SKM-1 (cell line): ENCODE measurements at regions not wholly inside any gene's neighbourhood (a gene's known extent, or its start where the extent isn't known, plus 50 kb on each side); places are given as distances from the start of the nearest gene placed in this dataset.

Experiments used
- DNase-seq: peaks from one replicate; lab custom pipeline; 2025; ENCODE audit not compliant: unreplicated experiment; lab: John Stamatoyannopoulos, UW

GRCh38 chr10:128221117-128221516 lies 94.9 kb upstream of the MKI67 start:
- DNase-seq: no peak

GRCh38 chr10:128221807-128222206 lies 95.6 kb upstream of the MKI67 start:
- DNase-seq: no peak

GRCh38 chr10:128222332-128222849 lies 96.2 kb upstream of the MKI67 start:
- DNase-seq: no peak

DNA sequence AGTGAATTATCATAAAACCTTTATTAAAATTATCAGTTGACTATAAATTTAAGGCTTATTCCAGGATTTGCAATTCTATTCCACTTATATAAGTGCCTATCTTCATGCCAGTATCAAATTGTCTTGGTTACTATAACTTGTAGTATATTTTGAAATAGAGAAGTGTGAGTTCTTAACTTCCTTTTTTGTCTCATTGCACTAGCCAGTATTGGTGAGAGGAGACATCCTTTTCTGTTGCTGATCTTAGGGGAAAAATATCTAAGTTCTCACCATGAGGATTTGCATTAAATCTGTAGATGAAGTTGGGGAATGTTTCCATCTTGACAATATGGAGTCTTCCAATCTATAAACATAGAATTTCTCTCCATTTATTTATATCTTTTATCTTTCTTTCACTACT lies 104.2 kb upstream of the MKI67 start:
- DNase-seq: no peak

- DNase-seq: no peak
Measured at GRCh38 chr10:128233422-128233821, 107.2 kb upstream of the MKI67 start.

GRCh38 chr10:128237710-128238109 lies 111.5 kb upstream of the MKI67 start:
- DNase-seq: no peak

- no peak for DNase-seq
Measured at GRCh38 chr10:128241023-128241422, 114.8 kb upstream of the MKI67 start.

- no peak for DNase-seq
Measured at GRCh38 chr10:128242641-128243040, 116.4 kb upstream of the MKI67 start.

- no peak for DNase-seq
Measured at GRCh38 chr10:128245026-128245425, 118.8 kb upstream of the MKI67 start.

DNA sequence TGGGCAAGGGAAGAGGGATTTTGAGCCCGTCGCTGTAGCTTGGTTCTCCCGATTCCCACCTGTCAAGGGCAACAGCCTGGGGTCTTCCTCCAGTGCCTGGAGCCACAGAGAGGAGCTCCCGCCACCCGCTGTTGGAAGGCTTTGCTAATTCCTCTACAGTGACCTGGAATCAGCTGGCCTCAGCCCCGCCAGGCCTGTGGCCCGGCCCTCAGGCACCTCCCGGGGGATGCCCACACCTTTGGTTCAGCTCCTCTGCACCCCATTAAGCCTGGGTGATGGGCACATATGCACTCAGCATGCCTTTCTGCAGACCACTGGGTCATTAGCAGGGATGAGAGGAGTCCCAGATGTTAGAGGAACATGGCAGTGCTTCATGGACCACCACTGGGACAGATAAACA lies 121.4 kb upstream of the MKI67 start:
- no peak for DNase-seq

GRCh38 chr10:128254476-128254875 lies 128.3 kb upstream of the MKI67 start:
- no peak for DNase-seq

GRCh38 chr10:128257428-128257827 lies 131.2 kb upstream of the MKI67 start:
- no peak for DNase-seq

DNA sequence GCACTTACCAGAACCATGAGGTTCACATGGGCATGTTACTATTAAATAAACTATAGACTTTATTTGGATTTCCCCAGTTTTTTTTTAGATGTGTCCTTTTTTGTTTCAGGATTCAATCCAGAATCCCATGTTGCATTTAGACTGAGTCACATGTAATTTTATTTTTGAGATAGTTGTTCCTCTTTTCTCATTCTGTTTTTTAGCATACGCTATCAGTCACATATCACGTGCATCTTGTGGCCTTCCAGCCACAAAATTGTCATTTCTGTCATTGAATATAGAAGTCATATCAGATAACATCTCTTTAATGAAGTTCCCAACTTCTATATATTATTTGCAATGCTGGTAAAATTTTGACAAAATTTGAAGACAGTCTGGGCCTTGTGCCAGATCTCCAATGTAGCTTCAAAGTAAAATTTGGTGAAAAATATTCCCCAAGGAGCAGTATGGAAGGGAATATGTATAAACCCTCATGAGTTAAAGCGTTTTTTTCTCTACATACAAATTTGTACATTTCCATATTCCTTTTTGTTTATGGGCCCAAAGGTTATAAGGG lies 132.3 kb upstream of the MKI67 start:
- DNase-seq: no peak

DNA sequence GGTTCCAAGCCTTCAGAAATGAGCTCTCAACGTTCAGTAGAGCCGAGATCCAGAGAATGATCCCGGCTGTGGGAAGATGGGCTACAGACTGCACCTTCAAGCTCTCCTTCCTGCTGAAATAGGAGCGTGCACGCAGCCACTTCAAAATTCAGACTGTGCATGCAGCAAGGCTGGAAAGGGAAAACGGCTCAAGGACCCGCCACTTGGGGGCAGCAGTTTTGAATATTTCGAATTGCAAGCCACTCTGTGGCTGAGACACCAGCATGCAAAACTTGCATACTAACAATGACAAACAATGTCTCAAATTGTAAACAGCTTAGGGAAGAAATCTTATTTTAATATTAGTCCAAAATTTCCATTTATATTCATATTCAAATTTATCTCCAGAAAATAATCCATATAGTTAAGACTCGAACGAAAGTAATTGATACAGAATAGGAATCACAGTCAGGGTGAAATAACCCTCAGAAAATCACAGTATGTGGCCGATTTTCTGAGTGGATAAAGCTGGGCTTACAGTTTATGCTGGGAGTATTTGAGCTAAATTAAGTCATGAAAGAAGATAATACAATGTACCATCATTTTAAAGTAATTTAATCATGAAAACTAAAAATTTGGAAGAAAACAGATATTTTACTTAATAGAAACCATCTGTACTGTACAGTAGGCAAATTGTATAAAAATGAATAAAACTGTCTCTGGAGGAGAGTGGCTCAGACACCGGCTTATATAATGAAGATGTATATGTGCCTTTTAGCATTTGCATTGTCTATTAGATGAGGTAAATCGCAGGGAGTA lies 137.9 kb upstream of the MKI67 start:
- no peak for DNase-seq

- no peak for DNase-seq
Measured at GRCh38 chr10:128265596-128265995, 139.4 kb upstream of the MKI67 start.

GRCh38 chr10:128267581-128267980 lies 141.4 kb upstream of the MKI67 start:
- DNase-seq: no peak

DNA sequence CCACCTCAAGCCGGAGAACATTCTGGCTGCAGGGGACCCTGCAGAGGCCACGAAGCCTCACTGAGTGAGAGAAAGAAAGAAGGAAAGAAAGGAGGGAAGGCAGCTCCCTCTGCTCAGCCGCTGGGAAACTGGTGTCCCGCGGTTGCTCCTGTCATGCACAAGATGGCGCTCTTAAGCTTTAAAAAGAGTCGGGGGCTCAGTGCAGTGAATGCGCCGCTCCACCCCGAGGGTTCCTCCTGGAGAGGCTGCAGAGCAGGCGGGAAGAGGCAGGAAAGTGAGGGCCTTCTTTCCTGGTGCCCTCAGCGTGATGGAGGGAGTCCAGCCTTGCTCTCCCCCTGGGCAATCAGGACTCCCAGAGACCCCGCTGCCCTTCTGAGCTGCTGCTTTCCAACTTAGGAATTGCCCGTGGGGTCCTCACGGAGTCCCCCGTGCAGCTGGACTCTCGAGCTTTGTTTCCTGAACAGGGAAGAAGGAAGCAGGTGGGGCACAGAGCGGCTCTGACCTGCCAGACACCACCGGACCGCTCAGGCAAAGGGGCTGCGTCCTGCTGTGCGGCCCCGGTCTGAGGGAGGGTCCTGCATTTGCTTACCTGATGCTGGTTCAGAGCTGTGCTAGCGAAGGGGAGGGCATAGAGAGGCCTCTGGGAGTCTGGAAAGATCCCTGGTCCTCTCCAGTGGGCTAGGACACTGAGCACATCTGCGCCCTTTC lies 141.9 kb upstream of the MKI67 start:
- DNase-seq: no peak

- DNase-seq: no peak
Measured at GRCh38 chr10:128274938-128275337, 148.7 kb upstream of the MKI67 start.

DNA sequence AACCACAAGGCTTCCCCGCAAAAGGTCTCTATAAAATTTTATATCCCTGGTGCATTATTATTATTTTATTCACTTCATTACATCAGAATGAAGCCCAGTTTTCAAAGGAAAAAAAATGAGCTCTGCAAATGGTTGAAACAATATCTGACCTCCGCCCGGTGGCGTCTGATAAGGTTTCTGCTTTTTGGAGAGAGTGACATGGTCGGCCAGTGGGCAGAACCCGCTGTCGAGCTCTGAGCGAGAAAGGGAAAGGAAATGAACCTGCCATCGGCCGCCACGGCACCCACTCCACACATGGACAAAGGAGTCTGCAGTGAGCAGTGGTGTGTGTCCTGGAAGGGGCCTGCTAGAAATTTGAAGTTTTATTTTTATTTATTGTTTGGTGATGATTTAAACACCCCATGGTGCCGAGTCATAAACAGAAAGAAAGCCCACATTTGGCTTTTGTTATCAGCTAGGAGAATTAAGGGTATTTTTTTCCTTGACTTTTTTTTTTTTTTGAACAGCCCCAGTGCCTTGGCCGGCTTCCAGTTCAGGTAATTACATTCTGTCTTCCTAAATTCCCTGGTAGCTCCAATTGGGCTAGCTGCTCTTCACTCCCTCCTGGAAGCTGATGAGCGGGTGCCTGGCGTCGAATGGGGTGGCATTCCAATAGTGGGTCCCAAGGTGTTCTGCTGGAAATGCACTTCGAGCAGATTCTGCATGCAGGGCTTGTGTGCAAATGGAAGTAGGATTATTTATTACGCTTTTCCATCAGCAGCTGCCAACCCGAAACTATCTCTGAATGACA lies 149.4 kb upstream of the MKI67 start:
- no peak for DNase-seq

- DNase-seq: no peak
Measured at GRCh38 chr10:128277267-128277840, 151.1 kb upstream of the MKI67 start.

DNA sequence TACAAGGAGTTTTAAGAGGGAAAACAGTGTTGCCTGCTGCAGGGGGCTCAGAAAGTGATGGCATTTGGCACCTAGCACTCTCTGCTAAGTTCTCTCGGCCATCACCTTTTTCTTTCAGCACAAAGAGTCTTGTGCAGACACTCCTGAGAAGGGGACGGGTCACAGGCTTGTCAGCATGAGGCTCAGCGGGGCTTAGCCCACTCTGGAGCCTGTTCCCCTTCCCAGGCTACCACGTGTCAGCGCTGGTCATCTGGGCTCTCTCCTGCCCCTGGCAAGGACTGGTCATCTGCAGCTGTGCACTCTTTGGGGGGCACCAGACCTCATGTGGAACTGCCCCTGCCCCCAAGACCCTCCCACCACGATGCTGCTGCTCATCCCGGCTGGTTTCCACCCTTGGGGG lies 152.1 kb upstream of the MKI67 start:
- no peak for DNase-seq
